GM12872 (cell line): ENCODE measurements at regions not wholly inside any gene's neighbourhood (a gene's known extent, or its start where the extent isn't known, plus 50 kb on each side); places are given as distances from the start of the nearest gene placed in this dataset.

ENCODE experiments used
- CTCF ChIP-seq: IDR thresholded peaks from 3 replicates; pipeline ENCODE4 v1.5.1; 2011; ENCODE audit warnings: low read depth, mild to moderate bottlenecking, low read length, moderate library complexity; ENCODE audit not compliant: insufficient read depth

GRCh38 chr13:55788548-55788947 lies 1352.2 kb upstream of the PRR20A start:
- TF ChIP-seq CTCF = no peak

- TF ChIP-seq CTCF = no peak
Observed at GRCh38 chr13:55792544-55793193, 1348.0 kb upstream of the PRR20A start.

DNA sequence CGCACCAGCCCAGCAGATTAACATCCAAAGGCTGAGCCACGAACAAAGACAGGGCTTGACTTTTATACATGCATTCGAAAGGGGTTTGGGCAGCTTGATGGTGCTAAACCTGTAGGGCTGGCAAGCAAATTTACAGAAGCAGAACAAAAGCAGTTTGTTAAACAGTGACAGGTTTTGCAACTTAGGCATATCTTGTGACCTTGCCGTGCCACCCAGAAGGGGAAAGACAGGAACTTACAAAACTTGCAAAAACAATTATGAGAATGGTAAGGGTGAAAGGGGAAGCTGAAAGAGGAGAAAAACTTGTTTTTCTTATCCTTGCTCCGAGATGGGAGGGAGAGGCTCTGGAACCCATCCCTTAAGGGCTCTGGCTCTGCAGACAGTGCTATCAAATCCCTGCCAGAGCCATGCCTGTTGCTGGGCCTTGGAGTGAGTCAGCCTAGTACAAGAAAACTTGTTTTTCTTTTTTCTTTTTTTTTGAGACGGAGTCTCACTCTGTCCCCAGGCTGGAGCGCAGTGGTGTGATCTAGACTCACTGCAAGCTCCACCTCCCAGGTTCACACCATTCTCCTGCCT lies 1325.2 kb upstream of the PRR20A start:
- no peak for TF ChIP-seq CTCF

DNA sequence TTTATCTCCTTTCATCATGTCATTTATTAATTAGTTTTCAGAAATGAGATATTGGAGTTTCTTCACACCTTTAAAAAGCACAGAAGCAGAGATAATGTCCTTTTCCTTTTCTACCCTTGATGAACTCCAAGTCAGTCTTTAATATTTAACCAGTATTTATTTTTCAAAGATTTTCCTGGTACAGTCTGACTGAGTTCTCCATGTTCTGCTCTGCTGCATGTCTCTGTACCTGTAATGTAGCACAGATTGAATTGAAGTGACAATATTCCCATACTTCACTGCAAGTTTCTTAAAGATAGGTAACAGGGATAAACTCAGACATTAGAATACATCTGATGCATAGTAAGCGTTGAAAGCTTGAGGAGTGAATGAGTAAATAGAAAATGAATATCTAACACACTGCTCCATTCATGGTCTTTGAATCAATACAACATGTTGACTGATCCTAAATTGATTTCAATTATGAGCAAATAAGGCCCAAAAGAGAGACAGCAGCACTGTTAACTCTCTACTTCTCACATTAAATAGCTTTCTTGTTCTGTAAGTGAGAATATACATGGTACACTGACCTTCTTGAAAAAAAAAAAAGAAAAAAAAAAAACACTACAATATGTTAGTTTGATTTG lies 1323.6 kb upstream of the PRR20A start:
- no peak for TF ChIP-seq CTCF

DNA sequence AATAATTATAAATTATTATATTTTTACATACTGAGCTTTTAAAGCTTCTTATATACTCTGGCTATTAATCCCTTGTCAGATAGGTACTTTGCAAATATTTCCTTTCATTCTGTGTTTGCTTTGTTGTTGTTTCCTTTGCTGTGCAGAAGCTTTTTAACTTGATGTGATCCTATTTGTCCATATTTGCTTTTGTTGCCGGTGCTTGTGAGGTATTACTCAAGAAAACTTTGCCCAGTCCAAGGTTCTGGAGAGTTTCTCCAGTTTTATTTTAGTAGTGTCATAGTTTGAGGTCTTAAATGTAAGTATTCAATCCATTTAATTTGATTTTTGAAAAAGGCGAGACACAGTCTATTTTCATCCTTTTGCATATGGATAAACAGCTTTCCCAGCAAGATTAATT lies 1319.9 kb upstream of the PRR20A start:
- no peak for TF ChIP-seq CTCF

DNA sequence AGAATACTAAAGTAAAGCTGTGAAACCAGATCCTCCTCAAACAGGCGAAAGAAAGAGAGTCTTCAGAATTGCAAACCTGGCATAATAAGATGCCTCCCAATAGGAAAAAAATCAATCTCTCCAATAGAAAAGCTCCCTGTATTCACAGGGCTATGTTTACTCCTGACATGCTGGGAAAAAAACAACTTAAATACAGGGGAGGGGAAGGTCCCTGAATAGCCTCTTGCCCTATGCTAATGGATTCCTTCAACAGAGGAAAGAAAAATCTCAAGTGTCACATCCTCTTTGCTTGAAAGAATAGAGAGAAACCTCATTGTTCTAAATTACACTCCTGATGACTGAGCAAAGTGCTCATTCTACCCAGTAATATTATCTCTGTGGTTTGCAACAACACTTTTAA lies 1271.1 kb upstream of the PRR20A start:
- TF ChIP-seq CTCF = no peak

DNA sequence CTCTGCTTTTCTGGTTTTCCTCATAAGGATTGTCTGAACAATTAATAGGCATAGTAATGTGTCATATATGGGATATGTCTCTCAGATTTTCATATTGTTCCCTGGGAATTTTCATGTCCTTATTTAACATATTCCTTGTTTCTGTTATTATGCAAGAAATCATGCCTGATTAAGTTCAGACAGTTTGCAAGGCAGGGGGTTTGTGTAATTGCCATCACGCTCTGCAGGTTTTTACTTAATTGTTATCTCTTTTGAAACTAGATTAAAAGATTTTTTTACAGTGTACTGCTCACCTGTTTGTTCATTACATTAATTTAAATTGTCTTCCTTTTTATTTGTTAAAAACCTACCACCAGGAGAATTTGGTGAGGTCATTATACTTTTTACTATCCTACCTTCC lies 1253.2 kb upstream of the PRR20A start:
- TF ChIP-seq CTCF = no peak
